GM12878 (cell line): ENCODE measurements at regions not wholly inside any gene's neighbourhood (a gene's known extent, or its start where the extent isn't known, plus 50 kb on each side); places are given as distances from the start of the nearest gene placed in this dataset.

Experiments used
- ATAC-seq: fragments of 200-7000 bp; cut with Tn5 transposase; 3 replicates; pipeline ENCODE4 v1.9.1; 2020; ENCODE audit warnings: mild to moderate bottlenecking, moderate library complexity
- BruUV-seq: library from RNA; stranded (reverse); fragments of 400-500 nt; replicated peaks from 2 replicates; lab custom pipeline; 2021; lab: Mats Ljungman, UMichigan
- CTCF ChIA-PET: fragments of 300-600 bp; sonication (Branson Sonifier 250); formaldehyde crosslinking; extraction: SDS; loops from one replicate; lab custom pipeline; 2021; ENCODE audit warnings: inconsistent platforms; lab: Yijun Ruan, JAX
- POLR2A ChIA-PET: fragments of 350-600 bp; formaldehyde crosslinking; extraction: SDS; loops from one replicate; lab custom pipeline; 2021; ENCODE audit warnings: inconsistent platforms; lab: Charles Lee
- RAD21 ChIA-PET: fragments of 300-600 bp; sonication (Branson Sonifier 250); formaldehyde crosslinking; loops from one replicate; lab custom pipeline; 2023; ENCODE audit warnings: antibody characterized with exemption; ENCODE audit not compliant: unreplicated experiment; lab: Charles Lee
- SMC1A ChIA-PET: fragments of 300-600 bp; sonication (Branson Sonifier 250); formaldehyde crosslinking; loops from one replicate; lab custom pipeline; 2023; ENCODE audit not compliant: unreplicated experiment, uncharacterized antibody; lab: Charles Lee
- DNase-seq: peaks from one replicate; pipeline ENCODE4 v3.0.0-alpha.2; 2011; ENCODE audit warnings: low read depth, low spot score
- FAIRE-seq: peaks from 3 replicates; lab custom pipeline; 2011; peaks lifted over from hg19 to GRCh38; lab: Jason Lieb, UNC
- H2AFZ ChIP-seq: 2 replicates; pipeline ENCODE4 v1.6.0; 2011; ENCODE audit warnings: low read depth, low read length, control low read depth; ENCODE audit not compliant: control insufficient read depth
- H3K27ac ChIP-seq: 2 replicates; pipeline ENCODE4 v1.5.1; 2011; ENCODE audit warnings: control low read depth; ENCODE audit not compliant: control insufficient read depth, insufficient read depth
- H3K27me3 ChIP-seq, 2 experiments: replicated peaks in 1 of 2; 2 replicates each; pipeline versions ENCODE4 v1.6.0 to v1.6.1; 2011; ENCODE audit warnings: low read length in 1 of 2; ENCODE audit not compliant: control insufficient read depth in 2 of 2, insufficient read depth in 2 of 2
- H3K36me3 ChIP-seq, 2 experiments: 2 replicates each; pipeline ENCODE4 v1.5.1; 2011; ENCODE audit warnings: low read length in 1 of 2; ENCODE audit not compliant: control insufficient read depth in 2 of 2, insufficient read depth in 2 of 2
- H3K4me1 ChIP-seq: 2 replicates; pipeline ENCODE4 v1.6.1; 2011; ENCODE audit warnings: mild to moderate bottlenecking, low read length, moderate library complexity, mixed read lengths; ENCODE audit not compliant: control insufficient read depth, insufficient read depth
- H3K4me2 ChIP-seq: 2 replicates; pipeline ENCODE4 v1.6.0; 2011; ENCODE audit warnings: control low read depth; ENCODE audit not compliant: control insufficient read depth, insufficient read depth
- H3K4me3 ChIP-seq: fragments of 200-600 bp; sonication (generic); 2 replicates; pipeline ENCODE4 v1.5.1; 2016
- H3K79me2 ChIP-seq: 2 replicates; pipeline ENCODE4 v1.6.0; 2011; ENCODE audit warnings: low read length; ENCODE audit not compliant: control insufficient read depth, insufficient read depth
- H3K9ac ChIP-seq: 2 replicates; pipeline ENCODE4 v1.8.0; 2011; ENCODE audit warnings: low read length, control low read depth, mixed read lengths; ENCODE audit not compliant: control insufficient read depth, insufficient read depth
- H3K9me3 ChIP-seq: replicated peaks from 3 replicates; pipeline ENCODE4 v1.5.1; 2011; ENCODE audit warnings: mild to moderate bottlenecking, low read length; ENCODE audit not compliant: control insufficient read depth, insufficient read depth
- H4K20me1 ChIP-seq: 2 replicates; pipeline ENCODE4 v1.6.0; 2011; ENCODE audit not compliant: control insufficient read depth, insufficient read depth
- ATF7 ChIP-seq: fragments of 450-650 bp; IDR thresholded peaks from 2 replicates; pipeline ENCODE4 v1.6.1; 2016; ENCODE audit warnings: low read depth, mild to moderate bottlenecking
- BCL11A ChIP-seq: IDR thresholded peaks from 2 replicates; pipeline ENCODE4 v1.6.1; 2011; ENCODE audit warnings: low read depth, low read length
- BMI1 ChIP-seq: fragments of 450-650 bp; IDR thresholded peaks from 2 replicates; pipeline ENCODE4 v1.6.1; 2016; ENCODE audit warnings: mild to moderate bottlenecking, moderate library complexity, borderline replicate concordance
- CBX3 ChIP-seq: fragments of 200-600 bp; sonication (generic); IDR thresholded peaks from 2 replicates; pipeline ENCODE4 v1.6.1; 2016; ENCODE audit warnings: low read depth, borderline replicate concordance
- ESRRA ChIP-seq: IDR thresholded peaks from 2 replicates; pipeline ENCODE4 v1.6.1; 2012; ENCODE audit warnings: mild to moderate bottlenecking, low read length, improper control_type of control experiment
- EZH2 ChIP-seq: IDR thresholded peaks from 2 replicates; pipeline ENCODE4 v1.6.1; 2012; ENCODE audit warnings: low read depth, mild to moderate bottlenecking, control low read depth, inconsistent platforms, low read length, borderline replicate concordance; ENCODE audit not compliant: control insufficient read depth
- FOS ChIP-seq: IDR thresholded peaks from 3 replicates; pipeline ENCODE4 v1.6.1; 2011; ENCODE audit warnings: borderline replicate concordance; ENCODE audit not compliant: insufficient read length; ENCODE audit errors: extremely low read depth
- GABPA ChIP-seq: IDR thresholded peaks from 2 replicates; pipeline ENCODE4 v1.6.1; 2014; ENCODE audit warnings: antibody characterized with exemption, low read depth, mild to moderate bottlenecking, inconsistent platforms
- HDAC6 ChIP-seq: fragments of 200-600 bp; sonication (generic); IDR thresholded peaks from one replicate; pipeline ENCODE4 v1.8.0; 2017; ENCODE audit warnings: antibody characterized with exemption; ENCODE audit not compliant: unreplicated experiment
- NRF1 ChIP-seq: conservative IDR thresholded peaks from 2 replicates; pipeline ENCODE4 v1.6.1; 2011; ENCODE audit warnings: mild to moderate bottlenecking, low read depth, low read length, improper control_type of control experiment
- RFX5 ChIP-seq: IDR thresholded peaks from 2 replicates; pipeline ENCODE4 v1.6.1; 2011; ENCODE audit warnings: low read depth, low read length, improper control_type of control experiment
- SMARCA5 ChIP-seq: fragments of 450-650 bp; IDR thresholded peaks from 2 replicates; pipeline ENCODE4 v1.6.1; 2017; ENCODE audit warnings: mild to moderate bottlenecking
- STAT3 ChIP-seq: IDR thresholded peaks from 2 replicates; pipeline ENCODE4 v1.6.1; 2011; ENCODE audit warnings: low read depth, low read length, improper control_type of control experiment
- WRNIP1 ChIP-seq: IDR thresholded peaks from 2 replicates; pipeline ENCODE4 v1.6.1; 2011; ENCODE audit warnings: low read depth, low read length, improper control_type of control experiment, borderline replicate concordance
- ZNF622 ChIP-seq: fragments of 450-650 bp; IDR thresholded peaks from 2 replicates; pipeline ENCODE4 v1.6.1; 2017; ENCODE audit warnings: mild to moderate bottlenecking, inconsistent platforms
- WGBS: methylation state at CpG from one replicate; pipeline ENCODE4 v1.1.6; 2016; ENCODE audit warnings: low lambda C conversion rate; ENCODE audit not compliant: insufficient replicate concordance, insufficient coverage; ENCODE audit errors: missing lambda C conversion rate; 5-methylcytosine and 5-hydroxymethylcytosine counted together
- in situ Hi-C: fragments of 300-500 bp; cut with MboI; formaldehyde crosslinking; loops from 9 replicates; pipeline ENCODE4 v1.14.3; 2018; ENCODE audit warnings: mixed read lengths
- intact Hi-C: fragments of 100-400 bp; cut with micrococcal nuclease; formaldehyde crosslinking; loops from one replicate; pipeline ENCODE4 v1.14.2; 2022; ENCODE audit not compliant: unreplicated experiment
- TF ChIP-seq, protein P1 (sequence below): fragments of 450-650 bp; conservative IDR thresholded peaks from 2 replicates; pipeline ENCODE4 v1.6.1; 2017; ENCODE audit warnings: mild to moderate bottlenecking, moderate library complexity
- TF ChIP-seq, protein P2 (sequence below): fragments of 450-650 bp; IDR thresholded peaks from 2 replicates; pipeline ENCODE4 v1.6.1; 2017; ENCODE audit warnings: mild to moderate bottlenecking, moderate library complexity
- TF ChIP-seq, protein P3 (sequence below): fragments of 450-650 bp; IDR thresholded peaks from 2 replicates; pipeline ENCODE4 v1.6.1; 2016; ENCODE audit warnings: mild to moderate bottlenecking

DNA sequence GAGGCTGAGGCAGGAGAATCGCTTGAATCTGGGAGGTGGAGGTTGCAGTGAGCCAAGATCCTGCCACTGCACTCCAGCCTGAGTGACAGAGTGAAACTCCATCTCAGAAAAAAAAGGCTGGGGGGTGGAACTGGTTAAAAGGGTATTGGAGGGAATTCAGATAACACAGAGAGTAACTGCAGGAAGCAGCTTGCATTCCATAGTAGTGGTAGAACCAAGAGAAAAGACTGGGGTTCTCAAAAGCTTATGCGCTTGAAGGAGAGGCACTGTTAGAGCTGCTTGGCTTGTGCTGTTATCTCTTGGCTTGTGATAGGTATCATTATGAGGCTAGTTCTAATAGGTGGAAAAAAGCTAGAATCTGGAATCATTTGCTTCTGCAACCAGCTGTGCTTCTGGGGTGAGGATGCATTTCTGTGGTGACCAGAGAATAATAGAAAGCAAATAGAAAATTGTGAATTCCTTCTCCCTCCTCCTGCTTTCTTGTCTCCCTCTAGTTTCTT is 91.2 kb upstream of the ELOVL6 start:
- RAD21 ChIA-PET = interaction anchor here (0.9 to 1.3 kb wide), 4 partner anchors 8 to 296 kb away, joined by 3 to 4 read pairs (median 3); no protein-coding TSS in a partner anchor
- intact Hi-C loops (loop anchor here (5.0 kb wide), 1 partner anchor 232 kb away; no protein-coding TSS in a partner anchor), in situ Hi-C loops (no loop called here)
- Histone ChIP-seq H3K79me2 (no peaks in the 10 kb centered on the region), H2AFZ (no peak overlapping the region), H4K20me1 (no peaks in the 10 kb centered on the region), H3K4me1 (peaks cover 14% of the 10 kb centered on the region), H3K36me3 (no peaks in the 10 kb centered on the region), H3K4me3 (no peak overlapping the region), H3K27ac (no peak overlapping the region), H3K9ac (no peak overlapping the region), H3K4me2 (no peak overlapping the region), H3K9me3 (no peaks in the 10 kb centered on the region), H3K27me3 (peaks cover 0 to 4% of the 10 kb centered on the region in 2 experiments; a peak in 1 of 4 replicates)
- POLR2A ChIA-PET = interaction anchor here (0.6 kb wide), 1 partner anchor 22 kb away, joined by 3 read pairs; no protein-coding TSS in a partner anchor
- SMC1A ChIA-PET = interaction anchor here (0.7 to 1.6 kb wide), 4 partner anchors 23 to 284 kb away, joined by 3 to 4 read pairs (median 4); no protein-coding TSS in a partner anchor
- no peak for DNase-seq
- no peak for ATAC-seq
- CTCF ChIA-PET = interaction anchor here (1.0 to 1.2 kb wide), 2 partner anchors 26 to 75 kb away, joined by 3 to 6 read pairs; no protein-coding TSS in a partner anchor
- WGBS = 96% methylated on average over 2 of the region's 2 CpGs
- no peak for FAIRE-seq
- no TSS peak for BruUV-seq
- TF ChIP-seq BCL11A (no peak), WRNIP1 (no peak), ZNF622 (no peak), HDAC6 (no peak), NRF1 (no peak), RFX5 (no peak), BMI1 (no peak), STAT3 (no peak), ESRRA (no peak), EZH2 (no peak), GABPA (no peak), CBX3 (no peak), ATF7 (no peak), FOS (no peak), SMARCA5 (no peak)
- TF ChIP-seq, protein P1, sequence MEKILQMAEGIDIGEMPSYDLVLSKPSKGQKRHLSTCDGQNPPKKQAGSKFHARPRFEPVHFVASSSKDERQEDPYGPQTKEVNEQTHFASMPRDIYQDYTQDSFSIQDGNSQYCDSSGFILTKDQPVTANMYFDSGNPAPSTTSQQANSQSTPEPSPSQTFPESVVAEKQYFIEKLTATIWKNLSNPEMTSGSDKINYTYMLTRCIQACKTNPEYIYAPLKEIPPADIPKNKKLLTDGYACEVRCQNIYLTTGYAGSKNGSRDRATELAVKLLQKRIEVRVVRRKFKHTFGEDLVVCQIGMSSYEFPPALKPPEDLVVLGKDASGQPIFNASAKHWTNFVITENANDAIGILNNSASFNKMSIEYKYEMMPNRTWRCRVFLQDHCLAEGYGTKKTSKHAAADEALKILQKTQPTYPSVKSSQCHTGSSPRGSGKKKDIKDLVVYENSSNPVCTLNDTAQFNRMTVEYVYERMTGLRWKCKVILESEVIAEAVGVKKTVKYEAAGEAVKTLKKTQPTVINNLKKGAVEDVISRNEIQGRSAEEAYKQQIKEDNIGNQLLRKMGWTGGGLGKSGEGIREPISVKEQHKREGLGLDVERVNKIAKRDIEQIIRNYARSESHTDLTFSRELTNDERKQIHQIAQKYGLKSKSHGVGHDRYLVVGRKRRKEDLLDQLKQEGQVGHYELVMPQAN = no peak
- TF ChIP-seq, protein P2, sequence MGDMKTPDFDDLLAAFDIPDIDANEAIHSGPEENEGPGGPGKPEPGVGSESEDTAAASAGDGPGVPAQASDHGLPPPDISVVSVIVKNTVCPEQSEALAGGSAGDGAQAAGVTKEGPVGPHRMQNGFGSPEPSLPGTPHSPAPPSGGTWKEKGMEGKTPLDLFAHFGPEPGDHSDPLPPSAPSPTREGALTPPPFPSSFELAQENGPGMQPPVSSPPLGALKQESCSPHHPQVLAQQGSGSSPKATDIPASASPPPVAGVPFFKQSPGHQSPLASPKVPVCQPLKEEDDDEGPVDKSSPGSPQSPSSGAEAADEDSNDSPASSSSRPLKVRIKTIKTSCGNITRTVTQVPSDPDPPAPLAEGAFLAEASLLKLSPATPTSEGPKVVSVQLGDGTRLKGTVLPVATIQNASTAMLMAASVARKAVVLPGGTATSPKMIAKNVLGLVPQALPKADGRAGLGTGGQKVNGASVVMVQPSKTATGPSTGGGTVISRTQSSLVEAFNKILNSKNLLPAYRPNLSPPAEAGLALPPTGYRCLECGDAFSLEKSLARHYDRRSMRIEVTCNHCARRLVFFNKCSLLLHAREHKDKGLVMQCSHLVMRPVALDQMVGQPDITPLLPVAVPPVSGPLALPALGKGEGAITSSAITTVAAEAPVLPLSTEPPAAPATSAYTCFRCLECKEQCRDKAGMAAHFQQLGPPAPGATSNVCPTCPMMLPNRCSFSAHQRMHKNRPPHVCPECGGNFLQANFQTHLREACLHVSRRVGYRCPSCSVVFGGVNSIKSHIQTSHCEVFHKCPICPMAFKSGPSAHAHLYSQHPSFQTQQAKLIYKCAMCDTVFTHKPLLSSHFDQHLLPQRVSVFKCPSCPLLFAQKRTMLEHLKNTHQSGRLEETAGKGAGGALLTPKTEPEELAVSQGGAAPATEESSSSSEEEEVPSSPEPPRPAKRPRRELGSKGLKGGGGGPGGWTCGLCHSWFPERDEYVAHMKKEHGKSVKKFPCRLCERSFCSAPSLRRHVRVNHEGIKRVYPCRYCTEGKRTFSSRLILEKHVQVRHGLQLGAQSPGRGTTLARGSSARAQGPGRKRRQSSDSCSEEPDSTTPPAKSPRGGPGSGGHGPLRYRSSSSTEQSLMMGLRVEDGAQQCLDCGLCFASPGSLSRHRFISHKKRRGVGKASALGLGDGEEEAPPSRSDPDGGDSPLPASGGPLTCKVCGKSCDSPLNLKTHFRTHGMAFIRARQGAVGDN = no peak
- TF ChIP-seq, protein P3, sequence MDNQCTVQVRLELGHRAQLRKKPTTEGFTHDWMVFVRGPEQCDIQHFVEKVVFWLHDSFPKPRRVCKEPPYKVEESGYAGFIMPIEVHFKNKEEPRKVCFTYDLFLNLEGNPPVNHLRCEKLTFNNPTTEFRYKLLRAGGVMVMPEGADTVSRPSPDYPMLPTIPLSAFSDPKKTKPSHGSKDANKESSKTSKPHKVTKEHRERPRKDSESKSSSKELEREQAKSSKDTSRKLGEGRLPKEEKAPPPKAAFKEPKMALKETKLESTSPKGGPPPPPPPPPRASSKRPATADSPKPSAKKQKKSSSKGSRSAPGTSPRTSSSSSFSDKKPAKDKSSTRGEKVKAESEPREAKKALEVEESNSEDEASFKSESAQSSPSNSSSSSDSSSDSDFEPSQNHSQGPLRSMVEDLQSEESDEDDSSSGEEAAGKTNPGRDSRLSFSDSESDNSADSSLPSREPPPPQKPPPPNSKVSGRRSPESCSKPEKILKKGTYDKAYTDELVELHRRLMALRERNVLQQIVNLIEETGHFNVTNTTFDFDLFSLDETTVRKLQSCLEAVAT = no peak
